D341Med (cell line): ENCODE measurements at regions not wholly inside any gene's neighbourhood (a gene's known extent, or its start where the extent isn't known, plus 50 kb on each side); places are given as distances from the start of the nearest gene placed in this dataset.

Experiments used
- DNase-seq: peaks from one replicate; pipeline ENCODE4 v3.0.0; 2012; ENCODE audit warnings: low spot score

DNA sequence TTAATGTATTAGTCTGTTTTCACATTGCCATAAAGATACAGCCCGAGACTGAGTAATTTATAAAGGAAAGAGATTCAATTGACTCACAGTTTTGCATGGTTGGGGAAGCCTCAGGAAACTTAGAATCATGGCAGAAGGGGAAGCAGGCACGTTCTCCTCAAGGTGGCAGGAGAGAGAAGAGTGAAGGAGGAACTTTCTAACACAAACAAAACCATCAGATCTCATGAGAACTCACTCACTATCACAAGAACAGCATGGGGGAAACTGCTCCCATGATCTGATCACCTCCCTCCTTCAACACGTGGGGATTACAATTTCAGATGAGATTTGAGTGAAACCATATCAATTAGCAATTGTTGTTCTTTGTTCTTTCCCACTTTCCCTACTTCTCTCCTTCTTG lies 689.0 kb upstream of the SLITRK1 start:
- DNase-seq = no peak

DNA sequence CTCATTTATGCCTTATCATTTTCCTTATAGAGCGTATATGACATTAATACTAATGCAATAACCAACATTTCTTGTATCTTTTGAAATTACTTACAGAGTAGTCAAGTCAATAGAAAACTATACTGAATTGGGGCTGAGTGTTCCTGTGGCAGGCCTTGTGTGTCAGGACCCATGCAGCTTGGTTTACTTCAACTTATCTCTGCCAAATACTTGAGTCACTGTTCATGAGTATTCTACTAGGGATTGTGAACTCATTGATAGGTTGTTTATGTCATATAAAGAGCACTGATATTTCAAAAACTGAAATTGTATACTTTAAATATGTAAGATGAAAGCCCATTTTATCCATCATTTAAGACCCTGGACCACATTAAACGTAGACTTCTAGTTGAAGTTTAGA lies 688.6 kb upstream of the SLITRK1 start:
- DNase-seq = no peak

DNA sequence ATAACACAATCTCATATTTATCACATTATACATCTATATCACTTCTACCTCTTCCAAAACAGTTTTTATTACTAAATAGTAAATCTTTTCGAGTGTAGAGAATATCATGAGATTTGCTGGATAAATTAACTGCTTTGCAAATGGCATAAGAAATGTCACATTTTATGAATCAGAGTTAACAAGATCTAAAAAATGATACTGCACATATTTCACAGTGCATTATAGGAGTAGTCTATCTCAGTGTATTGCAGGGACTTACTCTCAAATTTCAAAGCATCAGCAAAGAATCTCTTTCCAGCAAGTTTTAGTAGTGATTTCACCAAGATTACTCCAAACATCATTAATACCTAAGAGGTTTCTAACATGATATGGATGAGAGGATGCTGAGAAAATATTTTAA lies 687.1 kb upstream of the SLITRK1 start:
- DNase-seq = no peak

DNA sequence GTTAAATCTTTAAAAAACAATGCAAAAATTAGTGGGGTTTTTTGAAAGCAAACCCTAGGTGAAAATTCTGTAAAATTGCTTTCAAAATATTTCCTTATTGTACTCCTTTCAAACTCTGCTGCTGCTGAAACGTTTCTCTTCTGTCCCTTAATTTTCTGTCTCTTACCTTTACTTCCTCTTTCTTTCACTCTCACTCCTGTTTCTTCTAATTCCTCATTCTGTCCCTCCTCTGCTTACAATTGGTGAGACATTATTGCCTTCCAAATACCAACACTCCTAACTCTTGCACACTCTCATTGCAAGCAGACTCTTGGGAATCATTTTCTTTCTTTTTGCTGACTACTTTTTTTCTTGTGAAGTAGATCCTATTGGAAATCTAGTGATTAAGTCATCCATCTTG lies 685.6 kb upstream of the SLITRK1 start:
- DNase-seq = no peak

DNA sequence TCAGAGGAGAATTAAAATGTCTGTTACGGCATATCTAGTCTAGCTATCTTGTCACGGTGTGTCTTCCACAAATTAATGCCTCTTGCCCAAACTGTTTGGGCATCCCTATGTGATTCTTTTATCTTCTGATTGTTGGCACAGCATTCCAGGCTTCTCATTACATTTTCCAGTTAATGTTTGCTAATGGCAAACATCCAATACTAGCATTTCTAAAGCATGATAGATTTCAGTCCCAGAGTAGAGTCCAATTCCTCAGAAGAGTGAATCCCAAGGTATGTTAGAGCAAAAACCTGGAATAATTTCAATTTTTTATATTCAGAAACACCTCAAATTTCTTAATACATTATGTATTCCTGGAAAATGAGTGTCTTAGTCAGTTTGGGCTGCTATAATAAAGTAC lies 684.5 kb upstream of the SLITRK1 start:
- no peak for DNase-seq

DNA sequence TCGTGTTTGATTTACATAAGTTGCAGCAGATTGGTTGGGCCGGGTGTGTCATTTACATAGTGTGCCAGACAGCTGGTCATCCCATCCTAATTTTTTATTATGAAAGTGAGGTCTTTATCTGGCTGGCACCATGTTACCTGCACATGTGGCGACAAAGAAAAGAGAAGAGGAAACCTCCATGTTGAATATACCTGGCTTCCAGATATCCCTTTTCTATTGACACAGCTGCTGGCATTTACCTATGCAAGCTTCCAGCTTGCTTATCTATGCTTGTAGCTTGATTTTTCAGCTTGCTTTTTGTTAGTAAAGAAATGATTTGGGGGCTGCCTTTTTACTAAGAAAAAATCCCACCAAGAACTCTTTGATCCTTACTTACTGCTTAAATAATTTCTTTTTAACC lies 681.3 kb upstream of the SLITRK1 start:
- DNase-seq = no peak

DNA sequence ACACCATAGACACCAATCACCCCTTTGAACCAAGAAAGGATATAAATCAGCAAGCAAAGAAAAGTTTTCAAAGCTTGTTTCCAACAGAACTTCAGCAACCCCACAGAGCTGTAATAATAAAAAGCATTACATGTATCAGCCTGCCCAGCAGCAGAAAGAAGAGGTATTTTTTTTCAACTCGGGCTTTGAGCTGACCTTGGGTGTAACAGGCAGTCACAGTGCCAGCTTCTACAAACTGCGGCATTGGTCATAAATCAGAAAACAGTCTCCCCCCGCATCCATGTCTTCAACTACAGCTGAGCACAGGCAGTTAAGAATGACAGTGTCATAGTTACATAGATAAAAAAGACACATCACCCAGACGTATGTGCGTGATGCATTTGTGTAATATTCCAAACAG lies 671.0 kb upstream of the SLITRK1 start:
- no peak for DNase-seq

DNA sequence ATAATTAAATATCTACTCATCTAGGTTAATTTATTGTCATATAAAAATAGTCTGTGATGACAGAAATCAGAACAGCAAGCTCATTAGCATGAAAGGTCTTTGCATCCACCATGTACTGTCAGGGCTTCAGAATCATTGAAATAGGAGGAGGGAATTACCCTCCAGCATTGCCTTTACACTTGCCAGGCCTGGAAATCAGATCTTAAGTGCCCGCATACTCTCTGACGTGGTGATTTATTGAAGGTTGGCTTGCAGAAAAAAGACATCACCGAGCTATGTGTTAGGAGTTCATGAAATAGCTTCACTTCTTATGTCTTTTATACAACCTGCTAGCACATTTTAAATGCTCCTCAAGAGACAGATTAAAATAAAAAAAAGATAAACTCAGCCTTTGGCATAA lies 661.7 kb upstream of the SLITRK1 start:
- DNase-seq = no peak

DNA sequence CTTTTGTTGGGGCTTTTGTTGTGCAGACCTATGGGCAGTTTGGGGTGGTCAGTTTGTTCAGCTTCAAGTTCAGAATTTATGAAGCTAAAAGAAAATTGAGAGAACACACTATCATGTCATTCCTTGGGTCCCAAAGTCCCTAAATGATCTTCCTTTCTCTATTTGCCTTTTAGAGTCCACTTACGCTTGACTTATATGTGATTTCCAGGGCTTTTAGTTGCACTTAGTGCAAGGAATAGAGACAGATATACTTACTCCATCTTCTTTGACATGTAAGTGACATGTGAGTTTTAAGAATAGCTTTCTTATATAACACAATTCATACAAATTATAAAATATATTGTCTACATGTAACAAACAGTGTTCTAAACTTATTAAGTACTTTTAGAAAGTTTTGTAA lies 660.1 kb upstream of the SLITRK1 start:
- DNase-seq = no peak

DNA sequence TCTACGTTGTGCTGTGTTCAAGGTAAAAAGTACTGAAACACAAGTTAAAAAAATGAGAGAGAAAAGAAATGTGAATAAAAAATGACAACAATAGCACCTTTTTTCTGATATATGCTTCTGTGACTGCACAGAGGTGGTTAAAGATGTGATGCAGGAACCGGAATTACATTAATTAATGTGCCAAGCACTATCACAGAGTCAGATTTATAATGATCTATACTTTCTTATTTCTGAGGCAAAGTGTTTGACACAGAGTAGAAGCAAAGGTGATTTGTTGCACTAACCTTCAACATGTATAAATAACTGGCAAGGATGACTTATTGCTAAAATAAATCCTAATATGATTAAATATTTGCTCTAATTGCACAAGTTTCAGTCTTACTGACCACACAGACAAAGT lies 654.6 kb upstream of the SLITRK1 start:
- DNase-seq = no peak

DNA sequence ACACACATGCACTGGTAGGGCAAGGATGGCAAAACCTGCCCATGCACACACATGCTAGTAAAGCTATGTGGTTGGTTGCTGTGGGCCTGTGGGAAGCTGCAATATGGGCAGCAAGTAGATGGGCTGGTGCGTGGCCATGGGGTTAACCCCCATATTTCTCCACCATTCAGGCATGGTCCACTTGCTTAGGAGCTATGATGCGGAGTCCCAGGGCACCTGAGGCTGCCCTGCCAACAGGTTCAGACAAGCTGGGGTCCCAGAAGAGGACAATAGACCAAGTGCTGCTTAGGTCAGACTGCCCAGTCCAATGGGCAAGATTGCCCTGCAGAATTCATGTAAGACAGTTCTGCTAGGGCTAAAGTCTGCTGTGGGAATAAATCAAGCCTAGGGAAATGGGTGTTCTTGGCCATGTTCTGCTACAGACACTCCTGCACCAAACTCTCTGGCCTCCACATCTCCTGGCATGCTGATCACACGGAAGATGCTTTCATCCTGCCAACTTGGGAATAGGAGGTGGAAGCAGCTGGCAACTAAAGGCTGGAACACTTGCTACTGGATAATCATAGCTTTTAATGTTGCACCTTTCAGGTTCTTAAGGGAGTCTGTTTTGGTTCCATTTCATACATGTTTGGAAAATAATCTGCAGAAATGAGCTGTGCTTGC lies 646.3 kb upstream of the SLITRK1 start:
- DNase-seq = no peak

DNA sequence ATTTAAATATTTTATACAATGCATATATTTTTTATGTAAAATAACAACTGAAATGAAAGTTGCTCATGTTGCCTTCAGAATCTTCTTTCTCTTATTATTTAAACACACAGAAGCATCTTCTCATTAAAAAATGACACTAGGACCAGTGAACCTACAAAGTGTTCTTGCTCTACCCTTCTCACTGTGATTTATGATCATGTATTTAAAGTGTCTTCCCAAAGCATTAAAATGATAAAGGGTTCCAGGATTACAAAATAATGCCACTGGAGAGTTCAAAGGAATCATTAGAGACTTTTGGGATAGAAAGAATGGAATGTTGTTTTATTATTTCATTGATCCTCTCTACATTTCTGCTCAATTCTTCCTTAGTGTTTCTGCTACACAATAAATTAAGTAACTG lies 643.6 kb upstream of the SLITRK1 start:
- no peak for DNase-seq

DNA sequence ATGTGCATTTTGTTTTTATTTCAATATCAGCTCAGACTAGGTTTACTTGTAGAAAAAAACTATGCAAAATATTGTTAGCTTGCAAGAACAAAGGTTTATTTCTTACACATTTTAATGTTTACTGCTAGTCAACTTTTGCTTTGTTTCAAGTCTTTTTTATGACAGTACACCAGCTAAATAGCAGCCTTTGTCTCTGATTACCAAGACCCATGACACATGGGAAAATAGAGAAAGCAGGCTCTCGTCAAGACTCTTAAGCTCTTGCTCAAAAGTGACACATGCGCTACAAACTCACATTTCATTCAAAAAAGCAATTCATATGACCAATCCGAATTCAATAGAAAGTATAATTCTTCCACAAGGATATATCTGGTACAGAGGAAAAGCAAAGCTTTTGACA lies 642.3 kb upstream of the SLITRK1 start:
- no peak for DNase-seq

DNA sequence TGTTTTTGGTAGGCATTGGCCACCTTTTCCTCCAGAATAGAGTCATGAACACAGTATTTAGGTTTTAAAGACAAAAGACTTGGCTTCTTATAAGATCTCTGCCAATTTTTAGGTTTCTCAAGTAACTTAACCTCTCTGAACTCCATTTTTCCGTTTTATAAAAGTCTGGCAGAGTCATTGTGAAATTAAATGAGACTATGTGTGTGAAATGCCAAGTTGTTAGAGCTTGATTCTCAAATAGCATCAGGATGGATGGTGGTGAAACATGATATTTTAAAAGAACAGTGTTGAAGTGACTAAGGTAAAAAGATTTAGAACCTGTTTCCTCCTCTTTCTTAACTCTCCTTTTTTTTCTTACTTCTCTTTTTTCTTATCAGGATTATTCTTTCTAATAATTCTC lies 617.7 kb upstream of the SLITRK1 start:
- no peak for DNase-seq

DNA sequence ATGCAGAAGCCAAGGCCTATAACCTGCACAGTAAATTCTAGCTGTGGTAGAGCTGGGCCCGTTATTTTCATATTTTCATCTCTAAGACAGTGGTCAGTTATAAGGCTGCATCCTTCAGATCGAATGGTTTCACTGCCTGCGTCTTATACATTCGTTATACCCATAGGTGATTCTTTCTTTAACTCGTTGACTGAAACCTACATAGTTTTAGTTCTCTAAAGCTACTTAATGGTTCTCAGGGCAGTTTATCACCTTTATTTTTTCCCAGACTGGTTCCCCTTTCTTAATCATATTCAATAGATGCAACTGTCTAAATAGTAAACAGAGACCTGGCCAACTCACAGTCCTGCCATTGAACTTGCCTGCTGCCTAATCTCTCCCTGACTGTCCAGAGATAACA lies 615.3 kb upstream of the SLITRK1 start:
- no peak for DNase-seq

DNA sequence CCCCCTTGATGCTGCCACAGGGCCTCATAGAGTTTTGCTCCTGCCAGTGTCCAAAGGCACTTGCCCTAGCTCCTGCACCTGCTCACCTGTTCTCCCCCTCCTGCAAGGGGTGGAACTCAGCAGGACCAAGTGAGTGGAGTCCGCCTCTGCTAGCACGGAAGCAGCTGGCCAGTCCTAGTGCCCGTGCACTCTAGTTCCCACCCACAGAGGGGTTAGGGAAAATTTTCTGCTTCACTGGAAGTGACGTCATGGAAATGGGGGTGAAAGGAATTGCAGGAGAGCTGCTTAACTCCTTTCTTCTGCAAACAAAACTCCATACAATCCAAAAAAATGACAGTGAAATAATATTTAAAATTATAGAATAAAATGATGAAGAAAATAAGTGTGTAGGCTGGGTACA lies 609.7 kb upstream of the SLITRK1 start:
- no peak for DNase-seq

DNA sequence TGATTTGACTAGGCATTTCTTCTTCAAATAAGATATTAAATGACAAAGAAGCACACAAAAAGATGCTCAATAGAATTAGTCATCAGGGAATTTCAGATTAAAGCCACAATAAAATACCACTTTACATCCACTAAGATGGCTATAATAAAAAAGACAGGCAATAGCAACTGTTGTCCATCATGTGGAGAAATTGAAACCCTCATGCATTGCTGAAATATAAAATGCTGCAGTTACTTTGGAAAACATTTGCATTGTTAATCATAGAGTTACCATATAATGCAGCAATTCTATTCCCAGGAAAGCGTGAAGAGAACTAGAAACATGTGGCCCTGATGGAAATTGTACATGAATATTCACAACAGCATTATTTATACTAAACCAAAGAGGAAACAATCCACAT lies 605.5 kb upstream of the SLITRK1 start:
- DNase-seq = no peak

DNA sequence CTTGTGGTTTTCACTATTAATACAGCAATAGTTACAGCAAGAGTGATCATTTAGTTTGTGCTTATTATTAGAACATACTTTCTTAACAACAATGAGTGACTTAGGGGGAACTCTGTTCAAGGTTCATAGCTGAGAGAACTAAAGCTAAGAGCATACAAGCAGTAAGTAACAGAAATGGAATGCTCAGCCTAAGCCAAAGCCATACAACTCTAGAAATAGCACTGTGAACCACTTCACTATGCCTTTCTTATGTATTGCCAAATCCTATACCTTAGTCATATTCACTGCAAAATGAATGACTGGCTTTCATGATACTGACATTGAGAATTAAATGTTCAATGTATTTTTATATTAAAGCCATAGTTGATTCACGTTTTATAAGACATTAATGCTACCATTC lies 599.7 kb upstream of the SLITRK1 start:
- no peak for DNase-seq

DNA sequence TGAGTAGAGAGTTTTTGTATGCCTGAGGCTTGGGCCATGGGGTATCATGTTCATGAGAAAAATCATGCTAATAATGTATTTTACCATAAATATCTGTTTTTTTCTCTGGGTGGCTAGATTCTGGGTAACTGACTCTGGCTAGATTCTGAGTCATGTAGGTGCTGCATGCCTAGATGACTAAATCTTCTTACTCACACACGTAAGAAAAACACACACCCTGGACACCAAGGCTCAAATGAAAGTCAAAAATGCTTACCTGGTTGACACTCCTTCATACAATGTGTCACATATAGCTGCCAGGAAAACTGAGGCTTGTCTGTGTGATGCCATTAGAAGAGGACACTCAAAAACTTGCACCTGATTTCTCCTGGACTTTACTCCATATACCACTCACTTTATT lies 597.4 kb upstream of the SLITRK1 start:
- DNase-seq = no peak

DNA sequence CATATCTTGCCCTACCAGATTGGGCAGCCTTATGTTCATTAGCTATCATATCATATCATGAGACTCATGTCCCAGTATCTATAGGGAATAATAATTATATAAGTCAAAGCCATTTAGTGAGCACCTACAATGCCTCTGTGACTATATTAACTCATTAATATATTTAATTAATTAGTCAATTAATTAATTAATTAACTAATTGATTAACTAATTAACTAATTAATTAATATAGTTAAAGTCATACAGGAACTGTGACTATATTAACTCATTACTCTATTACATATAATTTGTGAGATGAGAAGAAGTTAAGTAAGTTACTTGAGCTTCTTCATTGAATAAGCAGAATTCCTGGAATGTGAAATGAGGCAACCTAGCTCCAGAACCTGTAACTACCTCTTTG lies 588.3 kb upstream of the SLITRK1 start:
- DNase-seq = no peak

DNA sequence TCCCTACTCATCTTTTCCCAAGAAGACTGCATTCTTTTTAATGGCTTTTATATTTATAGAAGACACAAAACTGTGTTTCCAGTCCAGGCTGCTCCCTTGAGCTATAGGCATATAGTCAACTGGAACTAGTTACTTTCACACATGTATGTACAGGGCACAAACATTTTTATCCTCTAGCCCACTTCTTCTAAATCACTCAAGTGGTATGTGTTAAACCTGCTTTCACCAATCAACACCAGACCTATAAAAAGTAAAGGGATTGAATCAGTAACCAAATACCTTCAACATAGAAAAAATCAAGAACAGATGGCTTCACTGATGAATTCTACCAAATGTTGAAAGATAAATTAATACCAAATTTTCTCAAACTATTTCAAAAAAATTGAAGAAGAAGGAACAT lies 584.2 kb upstream of the SLITRK1 start:
- no peak for DNase-seq

DNA sequence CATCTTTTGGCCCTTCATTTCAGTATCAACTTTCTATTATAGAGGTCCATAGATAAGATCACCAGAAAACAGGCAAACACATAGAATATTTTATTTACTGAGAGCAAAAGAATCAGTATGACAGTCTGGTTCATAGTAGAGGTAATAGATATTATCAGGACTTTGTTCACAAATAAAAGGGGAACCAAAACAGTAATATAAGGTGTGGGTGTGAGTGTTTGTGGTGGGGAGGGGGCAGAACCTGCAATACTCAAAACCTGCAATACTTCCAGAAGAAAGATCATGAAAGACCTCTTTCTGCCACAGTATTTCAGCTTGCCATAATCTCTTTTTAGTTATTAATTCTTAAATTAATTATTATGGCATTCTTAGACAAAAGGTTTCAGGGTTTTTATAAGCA lies 578.7 kb upstream of the SLITRK1 start:
- DNase-seq = no peak

DNA sequence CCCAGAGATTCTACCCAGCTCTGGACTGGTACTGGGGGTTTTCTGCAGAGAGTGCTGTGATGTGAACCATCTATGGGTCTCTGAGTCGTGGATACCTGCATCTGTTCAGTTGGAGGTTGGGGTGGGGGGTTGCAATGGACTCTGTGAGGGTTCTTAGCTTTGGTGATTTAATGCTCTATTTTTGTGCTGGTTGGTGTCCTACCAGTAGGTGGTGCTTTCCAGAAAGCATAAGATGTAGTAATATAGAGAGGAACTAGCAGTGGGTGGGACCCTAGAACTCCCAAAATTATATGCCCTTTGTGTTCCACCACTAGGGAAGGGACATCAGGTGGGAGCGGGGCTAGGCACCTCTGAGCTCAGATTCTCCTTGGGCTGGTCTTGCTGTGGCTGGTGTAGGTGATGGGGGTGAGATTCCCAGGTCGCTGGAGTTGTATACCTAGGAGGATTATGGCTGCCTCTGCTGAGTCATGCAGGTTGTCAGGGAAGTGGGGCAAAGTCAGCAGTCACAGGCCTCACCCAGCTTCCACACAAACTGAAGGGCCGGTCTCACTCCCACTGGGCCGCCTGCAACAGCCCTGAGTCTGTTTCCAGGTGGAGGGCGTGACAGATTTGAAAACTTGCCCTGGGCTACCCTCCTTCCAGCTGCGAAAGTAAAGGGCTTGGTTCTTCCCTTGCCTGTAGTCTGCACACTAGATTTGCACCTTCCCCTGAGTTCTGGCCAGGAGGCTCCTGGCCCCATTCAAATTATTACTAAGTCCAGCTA lies 573.0 kb upstream of the SLITRK1 start:
- no peak for DNase-seq

DNA sequence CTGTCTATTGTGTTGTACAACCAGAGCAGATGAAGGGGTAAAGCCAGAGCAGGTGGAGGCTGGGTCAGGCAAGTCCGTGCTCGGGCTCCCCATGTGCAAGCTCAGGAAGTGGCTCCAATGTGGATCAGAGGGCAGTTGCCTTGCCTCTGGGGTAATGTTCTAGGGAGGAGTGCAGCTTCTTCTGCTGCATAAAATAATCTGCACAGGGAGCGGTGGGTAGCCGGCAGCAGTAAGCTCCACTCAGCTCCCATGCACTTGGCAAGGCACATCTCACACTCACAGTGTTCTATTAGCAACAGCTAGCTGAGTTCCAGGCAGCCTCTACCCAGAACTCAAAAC lies 565.3 kb upstream of the SLITRK1 start:
- no peak for DNase-seq
